Ectodermal cell (in vitro differentiated cells): ENCODE measurements at regions not wholly inside any gene's neighbourhood (a gene's known extent, or its start where the extent isn't known, plus 50 kb on each side); places are given as distances from the start of the nearest gene placed in this dataset.
"Not testable (repeated sequence)": the region's sequence is repeated elsewhere in the genome, so short reads cannot be mapped to it uniquely, and the experiment has no call there.

ENCODE experiments used
- H3K27ac ChIP-seq: 2 replicates; pipeline ENCODE4 v1.7.0; 2013; ENCODE audit warnings: mild to moderate bottlenecking, low read depth, low read length; ENCODE audit not compliant: insufficient read depth, poor library complexity, severe bottlenecking
- H3K27me3 ChIP-seq: 2 replicates; pipeline ENCODE4 v1.7.0; 2013; ENCODE audit warnings: mild to moderate bottlenecking, low read length; ENCODE audit not compliant: insufficient read depth, control insufficient read depth, poor library complexity, severe bottlenecking
- H3K36me3 ChIP-seq: one replicate; pipeline ENCODE4 v1.7.0; 2013; ENCODE audit warnings: low read length; ENCODE audit not compliant: control insufficient read depth, insufficient read depth
- H3K4me1 ChIP-seq: one replicate; pipeline ENCODE4 v1.7.0; 2013; ENCODE audit warnings: low read length; ENCODE audit not compliant: control insufficient read depth, insufficient read depth
- H3K4me3 ChIP-seq: 2 replicates; pipeline ENCODE4 v1.7.0; 2013; ENCODE audit warnings: low read depth, low read length, control low read depth; ENCODE audit not compliant: insufficient read depth
- H3K9me3 ChIP-seq: 2 replicates; pipeline ENCODE4 v1.7.0; 2013; ENCODE audit warnings: mild to moderate bottlenecking, low read length, moderate library complexity; ENCODE audit not compliant: control insufficient read depth
- WGBS, 2 experiments: methylation state at CpG; one replicate each; pipeline ENCODE4 v1.1.7; 2013; ENCODE audit warnings: missing lambda C conversion rate in 2 of 2; 5-methylcytosine and 5-hydroxymethylcytosine counted together

DNA sequence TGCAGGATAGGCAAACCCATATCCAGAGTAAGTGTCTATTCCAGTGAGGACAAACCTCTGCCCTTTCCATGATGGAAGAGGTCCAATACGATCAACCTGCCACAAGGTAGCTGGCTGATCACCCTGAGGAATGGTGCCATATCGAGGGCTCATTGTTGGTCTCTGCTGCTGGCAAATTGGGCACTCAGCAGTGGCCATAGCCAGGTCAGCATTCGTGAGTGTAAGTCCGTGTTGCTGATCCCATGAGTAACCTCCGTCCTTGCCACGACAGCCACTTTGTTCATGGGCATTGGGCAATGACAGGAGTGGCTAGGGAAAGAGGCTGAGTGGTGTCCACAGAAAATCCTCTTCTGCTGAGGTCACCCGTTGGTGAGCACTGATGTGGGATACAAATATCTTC, 156.9 kb downstream of the CYP26A1 start:
- not testable (repeated sequence) for H3K27ac ChIP-seq, H3K36me3 ChIP-seq, H3K4me1 ChIP-seq, H3K27me3 ChIP-seq, H3K9me3 ChIP-seq, H3K4me3 ChIP-seq
- 93 to 95% methylated on average over 7 of the region's 7 CpGs for WGBS, 2 experiments

GRCh38 chr10:93232159-93232558, 158.5 kb downstream of the CYP26A1 start:
- not testable (repeated sequence) for H3K27ac ChIP-seq, H3K9me3 ChIP-seq, H3K4me1 ChIP-seq, H3K36me3 ChIP-seq, H3K27me3 ChIP-seq, H3K4me3 ChIP-seq
- 70 to 76% methylated on average over 2 of the region's 2 CpGs for WGBS, 2 experiments

- not testable (repeated sequence) for H3K27me3 ChIP-seq, H3K27ac ChIP-seq, H3K9me3 ChIP-seq, H3K36me3 ChIP-seq, H3K4me1 ChIP-seq, H3K4me3 ChIP-seq
- 86 to 95% methylated on average over 4 of the region's 4 CpGs for WGBS, 2 experiments
These were observed 161.2 kb downstream of the CYP26A1 start for GRCh38 chr10:93234940-93235339.

DNA sequence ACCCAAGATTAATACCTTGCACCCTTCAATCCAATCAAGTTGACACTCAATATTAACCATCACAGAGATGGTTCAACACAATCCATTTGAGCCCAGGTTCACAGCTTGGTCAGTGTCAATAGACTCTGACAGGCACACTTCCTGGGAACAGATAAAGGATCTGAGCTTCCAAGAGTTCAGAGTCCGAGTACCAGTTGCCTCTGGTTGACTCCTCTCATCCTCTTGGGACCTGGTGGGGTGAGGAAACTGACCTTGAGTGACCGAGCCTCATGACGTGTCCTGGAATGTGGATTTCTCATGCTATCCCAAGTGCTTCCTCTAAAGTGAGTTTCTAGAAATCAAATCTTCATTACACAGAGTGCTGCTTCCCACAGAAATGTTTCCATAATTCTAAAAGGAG, 162.0 kb downstream of the CYP26A1 start:
- no peak overlapping the region for H3K4me3 ChIP-seq
- no peak overlapping the region for H3K27ac ChIP-seq
- WGBS, 2 experiments, result 92 to 93% methylated on average over 3 of the region's 3 CpGs
- H3K36me3 ChIP-seq, result no peaks in the 10 kb centered on the region
- no peaks in the 10 kb centered on the region for H3K27me3 ChIP-seq
- peaks cover 3% of the 10 kb centered on the region for H3K4me1 ChIP-seq
- no peaks in the 10 kb centered on the region for H3K9me3 ChIP-seq

- no peak overlapping the region for H3K4me3 ChIP-seq
- WGBS, 2 experiments, result 90 to 93% methylated on average over 4 of the region's 4 CpGs
- no peaks in the 10 kb centered on the region for H3K9me3 ChIP-seq
- peaks cover 3% of the 10 kb centered on the region for H3K4me1 ChIP-seq
- no peaks in the 10 kb centered on the region for H3K27me3 ChIP-seq
- H3K36me3 ChIP-seq, result no peaks in the 10 kb centered on the region
- no peak overlapping the region for H3K27ac ChIP-seq
These were observed 162.8 kb downstream of the CYP26A1 start for GRCh38 chr10:93236393-93237040.

DNA sequence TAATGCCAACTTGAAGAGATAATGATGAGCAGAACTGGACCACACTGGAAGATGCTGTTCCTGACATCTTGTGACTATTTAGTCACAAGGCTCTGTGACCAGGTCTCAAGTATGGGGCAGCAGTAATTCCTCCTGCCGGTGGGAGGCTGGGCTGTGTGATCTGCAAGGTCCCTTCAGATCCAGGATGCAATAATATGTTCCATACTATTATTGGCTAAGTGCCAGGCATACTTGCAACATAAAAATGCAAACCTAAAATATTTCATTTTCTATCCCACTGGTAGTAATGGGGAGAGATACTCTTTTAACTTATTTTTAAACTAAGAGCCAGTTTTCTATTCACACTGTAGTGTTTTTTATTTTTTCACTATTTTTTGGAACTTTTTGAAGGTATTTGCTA, 171.5 kb downstream of the CYP26A1 start:
- WGBS, 2 experiments, result 82 to 90% methylated on average over 1 of the region's 1 CpG
- Histone ChIP-seq H3K4me1 (no peaks in the 10 kb centered on the region), H3K4me3 (no peak overlapping the region), H3K36me3 (no peaks in the 10 kb centered on the region), H3K27me3 (no peaks in the 10 kb centered on the region), H3K27ac (no peak overlapping the region), H3K9me3 (no peaks in the 10 kb centered on the region)

DNA sequence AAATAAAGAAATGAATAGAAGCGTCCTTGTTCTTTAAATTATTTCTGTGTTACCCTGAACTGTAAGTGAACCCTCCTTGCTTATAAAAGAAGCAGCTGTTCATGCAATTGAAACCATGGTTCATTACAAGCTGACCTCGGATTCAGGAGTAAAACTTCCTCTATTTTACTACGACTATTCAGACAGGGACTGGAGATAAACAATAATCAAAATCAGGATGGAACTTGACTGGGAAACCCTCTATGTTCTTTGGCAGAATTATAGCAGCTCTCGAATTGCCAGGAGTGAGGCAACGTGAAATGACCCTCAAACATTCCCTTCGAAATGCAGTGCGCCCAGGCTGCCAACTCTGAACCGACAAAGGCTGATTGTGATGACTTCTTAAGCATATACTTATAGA, 172.1 kb downstream of the CYP26A1 start:
- H3K9me3 ChIP-seq, result no peaks in the 10 kb centered on the region
- 89 to 92% methylated on average over 8 of the region's 8 CpGs for WGBS, 2 experiments
- no peak overlapping the region for H3K4me3 ChIP-seq
- no peaks in the 10 kb centered on the region for H3K36me3 ChIP-seq
- no peaks in the 10 kb centered on the region for H3K27me3 ChIP-seq
- no peak overlapping the region for H3K27ac ChIP-seq
- no peaks in the 10 kb centered on the region for H3K4me1 ChIP-seq

DNA sequence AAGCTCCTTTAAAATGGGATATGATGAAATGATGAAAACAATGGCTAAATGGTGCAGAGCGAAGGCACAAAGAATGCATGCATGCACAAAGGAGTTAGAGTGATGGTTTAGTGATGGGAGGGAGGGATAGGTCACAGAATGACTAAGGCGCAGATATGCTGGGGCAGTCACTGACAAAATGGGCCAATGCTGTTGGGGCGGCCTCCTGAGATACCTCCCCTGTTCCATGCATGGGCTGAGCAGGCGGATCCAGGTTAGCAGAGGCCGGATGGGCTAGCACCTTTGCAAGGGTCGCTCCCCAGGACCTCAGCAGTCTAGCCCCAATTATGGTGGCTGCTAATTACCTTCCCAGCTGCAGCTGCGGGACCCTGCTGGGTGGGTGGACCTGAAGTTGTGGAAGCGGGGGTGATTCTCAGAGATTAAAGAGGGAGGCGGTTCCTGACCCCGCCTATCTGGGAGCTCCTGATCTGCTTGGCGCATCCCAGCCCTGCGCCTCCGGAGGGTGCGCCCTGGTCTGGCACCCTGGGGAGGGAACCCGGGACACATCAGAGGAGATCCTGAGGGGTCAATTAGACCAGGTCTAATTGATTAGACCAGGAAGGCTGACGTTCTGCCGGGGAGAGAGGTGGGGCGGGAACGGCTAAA, 175.0 kb downstream of the CYP26A1 start:
- Histone ChIP-seq H3K4me3 (no peak overlapping the region), H3K27ac (peak overlapping the region; percentile 26), H3K4me1 (no peaks in the 10 kb centered on the region), H3K27me3 (no peaks in the 10 kb centered on the region), H3K9me3 (no peaks in the 10 kb centered on the region), H3K36me3 (no peaks in the 10 kb centered on the region)
- WGBS, 2 experiments, result 83 to 84% methylated on average over 19 of the region's 19 CpGs

DNA sequence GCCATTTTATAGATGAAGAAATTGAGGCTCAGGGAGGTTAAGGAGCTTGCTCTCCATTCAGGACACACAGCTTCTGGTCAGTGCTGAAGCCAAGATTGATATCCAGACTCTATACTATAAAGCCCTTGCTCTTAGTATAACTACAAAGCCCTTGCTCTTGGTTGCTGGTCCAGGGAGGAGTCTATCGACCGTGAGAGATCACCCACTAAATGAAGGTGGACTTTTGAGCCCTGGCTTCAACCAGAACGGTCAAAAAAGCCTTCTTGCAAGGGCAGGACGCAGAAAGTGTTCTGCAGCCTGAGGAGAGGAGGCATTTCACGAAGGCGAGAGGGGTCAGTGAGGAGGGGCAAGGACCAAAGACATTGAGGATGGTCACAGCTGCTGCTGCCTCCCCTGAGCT, 176.3 kb downstream of the CYP26A1 start:
- Histone ChIP-seq H3K36me3 (no peaks in the 10 kb centered on the region), H3K4me3 (no peak overlapping the region), H3K9me3 (no peaks in the 10 kb centered on the region), H3K27me3 (no peaks in the 10 kb centered on the region), H3K4me1 (no peaks in the 10 kb centered on the region), H3K27ac (no peak overlapping the region)
- 93 to 96% methylated on average over 6 of the region's 6 CpGs for WGBS, 2 experiments

- H3K4me1 ChIP-seq, result no peaks in the 10 kb centered on the region
- H3K27me3 ChIP-seq, result no peaks in the 10 kb centered on the region
- no peaks in the 10 kb centered on the region for H3K36me3 ChIP-seq
- no peak overlapping the region for H3K27ac ChIP-seq
- H3K9me3 ChIP-seq, result no peaks in the 10 kb centered on the region
- WGBS, 2 experiments, result 88 to 93% methylated on average over 2 of the region's 2 CpGs
- no peak overlapping the region for H3K4me3 ChIP-seq
These were observed 180.6 kb downstream of the CYP26A1 start for GRCh38 chr10:93254180-93254853.
